ENCODE measurements at regions not wholly inside any gene's neighbourhood (a gene's known extent, or its start where the extent isn't known, plus 50 kb on each side); places are given as distances from the start of the nearest gene placed in this dataset.
A peak's percentile ranks its signal among the peaks of the same experiment; 100 is the strongest.

DNA sequence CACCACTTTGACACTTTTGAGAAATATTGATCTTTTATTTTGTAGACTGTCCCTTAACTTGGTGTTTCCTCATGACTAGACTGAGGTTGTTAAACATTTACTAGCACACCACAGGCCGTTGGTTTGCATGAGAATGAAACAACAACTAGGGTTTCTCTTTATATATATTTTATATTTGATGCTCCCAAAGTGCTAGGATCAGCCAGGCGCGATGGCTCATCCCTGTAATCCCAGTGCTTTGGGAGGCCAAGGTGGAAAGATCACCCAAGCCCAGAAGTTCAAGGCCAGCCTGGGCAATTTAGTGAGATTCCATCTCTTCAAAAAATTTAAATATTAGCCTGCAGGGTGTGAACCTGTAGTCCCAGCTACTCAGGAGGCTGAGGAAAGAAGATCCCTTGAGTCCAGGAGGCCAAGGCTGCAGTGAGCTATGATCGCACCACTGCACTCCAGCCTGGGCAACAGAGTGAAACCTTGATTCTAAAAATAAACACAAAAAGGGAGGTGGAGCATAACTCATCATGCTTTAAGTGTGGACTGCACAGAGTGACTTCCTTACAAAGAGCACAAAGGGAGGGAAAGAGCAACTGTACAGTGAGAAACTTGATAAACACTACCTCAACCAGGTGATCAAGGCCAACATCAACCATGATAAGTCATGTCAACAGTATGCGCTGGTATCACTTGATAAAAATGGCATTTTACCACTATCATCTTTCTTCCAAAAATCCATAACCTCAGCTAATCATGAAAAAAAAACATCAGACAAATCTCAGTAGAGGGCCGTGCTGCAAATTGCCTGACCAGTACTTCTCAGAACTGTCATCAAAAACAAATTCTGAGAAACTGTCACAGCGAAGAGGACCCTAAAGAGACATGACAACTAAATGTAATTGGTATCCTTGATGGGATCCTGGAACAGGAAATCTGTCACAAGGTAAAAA is 72.8 kb upstream of the ATF7IP2 start:
- CTCF ChIA-PET: interaction anchor here (0.6 to 0.7 kb wide), 2 partner anchors 57 to 800 kb away, joined by 3 to 5 read pairs; no protein-coding TSS in a partner anchor
- peaks cover 12% of the 10 kb centered on the region for H3K4me1 Mint-ChIP-seq
- H3K27ac Mint-ChIP-seq: no peak overlapping the region
- no peaks in the 10 kb centered on the region for H3K27me3 Mint-ChIP-seq
- POLR2A ChIA-PET: no interaction called here
- H3K36me3 Mint-ChIP-seq (ENCODE audit: low read depth): no peaks in the 10 kb centered on the region
- DNase-seq: no peak
- H3K4me3 Mint-ChIP-seq: no peak overlapping the region
- no peaks in the 10 kb centered on the region for H3K9me3 Mint-ChIP-seq

DNA sequence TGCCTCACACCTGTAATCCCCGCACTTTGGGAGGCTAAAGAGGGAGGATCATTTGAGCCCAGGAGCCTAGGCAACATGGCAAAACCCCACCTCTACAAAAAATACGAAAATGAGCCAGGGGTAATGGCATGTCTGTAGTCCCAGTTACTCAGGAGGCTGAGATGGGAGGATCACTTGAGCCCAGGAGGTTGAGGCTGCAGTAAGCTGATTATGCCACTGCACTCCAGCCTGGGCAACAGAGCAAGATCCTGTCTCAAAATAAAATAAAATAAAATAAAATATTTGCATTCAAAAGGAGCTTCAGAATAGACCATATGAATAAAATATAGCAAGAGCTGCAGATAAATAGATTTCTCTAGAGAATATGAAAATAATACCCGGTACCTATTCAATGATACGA is 71.5 kb upstream of the ATF7IP2 start:
- POLR2A ChIA-PET: no interaction called here
- CTCF ChIA-PET: interaction anchor here (0.6 to 2.5 kb wide), 5 partner anchors 12 to 1570 kb away, joined by 3 to 14 read pairs (median 4); no protein-coding TSS in a partner anchor
- Mint-ChIP-seq H3K27ac (no peak overlapping the region), H3K4me1 (peaks cover 12% of the 10 kb centered on the region), H3K4me3 (no peak overlapping the region), H3K36me3 (ENCODE audit: low read depth) (no peaks in the 10 kb centered on the region), H3K9me3 (no peaks in the 10 kb centered on the region), H3K27me3 (no peaks in the 10 kb centered on the region)
- no peak for DNase-seq

DNA sequence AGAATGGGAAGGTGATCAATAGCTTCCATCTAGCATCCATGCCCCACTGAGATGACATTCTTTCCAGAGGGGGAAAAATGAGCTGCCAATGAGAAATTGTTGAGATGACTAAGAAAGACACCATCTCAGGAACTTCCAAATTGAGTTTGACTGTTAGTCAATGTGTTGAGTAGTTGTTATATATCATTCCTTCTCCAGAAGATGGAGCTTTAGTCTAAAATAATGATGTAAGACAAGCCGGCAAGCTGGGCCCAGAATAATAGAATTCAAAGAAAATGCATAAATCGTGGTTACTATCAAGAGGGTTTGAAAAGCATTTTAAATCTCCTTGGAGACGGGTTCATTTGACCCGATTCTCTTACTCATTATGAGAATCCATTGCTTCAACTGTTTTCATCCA is 71.0 kb upstream of the ATF7IP2 start:
- no peaks in the 10 kb centered on the region for H3K27me3 Mint-ChIP-seq
- no peak overlapping the region for H3K27ac Mint-ChIP-seq
- no peaks in the 10 kb centered on the region for H3K9me3 Mint-ChIP-seq
- ChIA-PET CTCF (interaction anchor here (0.6 to 2.5 kb wide), 5 partner anchors 12 to 1569 kb away, joined by 3 to 14 read pairs (median 4); no protein-coding TSS in a partner anchor), POLR2A (no interaction called here)
- DNase-seq: peak; percentile 13
- H3K4me1 Mint-ChIP-seq: peaks cover 12% of the 10 kb centered on the region
- no peaks in the 10 kb centered on the region for H3K36me3 Mint-ChIP-seq (ENCODE audit: low read depth)
- no peak overlapping the region for H3K4me3 Mint-ChIP-seq

DNA sequence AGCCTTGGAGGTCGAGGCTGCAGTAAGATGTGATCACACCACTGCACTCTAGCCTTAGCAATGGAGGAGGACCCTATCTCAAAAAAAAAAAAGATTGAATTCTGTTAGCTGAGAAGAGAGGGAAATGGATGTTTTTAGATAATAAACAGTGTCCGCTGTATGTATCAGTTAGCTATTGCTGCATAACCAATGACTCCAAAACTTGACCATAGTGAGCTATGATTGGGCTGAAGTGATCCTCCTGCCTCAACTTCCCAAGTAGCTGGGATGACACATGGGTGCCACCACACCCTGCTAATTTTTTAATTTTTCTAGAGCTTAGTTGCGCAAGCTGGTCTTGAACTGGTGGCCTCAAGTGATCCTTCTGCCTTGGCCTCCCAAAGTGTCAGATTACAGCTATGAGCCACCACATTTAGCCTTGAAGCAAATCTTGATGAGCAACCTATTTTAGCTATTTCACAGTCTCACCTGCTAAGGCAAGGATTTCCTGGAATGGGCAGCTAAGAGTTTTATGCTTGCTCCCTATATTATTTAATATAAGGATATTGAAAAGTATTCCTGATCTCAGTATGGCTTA is 68.3 kb upstream of the ATF7IP2 start:
- H3K4me3 Mint-ChIP-seq: no peak overlapping the region
- DNase-seq: no peak
- ChIA-PET CTCF (interaction anchor here (0.6 to 2.3 kb wide), 3 partner anchors 10 to 421 kb away, joined by 5 to 9 read pairs (median 7); no protein-coding TSS in a partner anchor), POLR2A (no interaction called here)
- H3K4me1 Mint-ChIP-seq: peaks cover 12% of the 10 kb centered on the region
- H3K27me3 Mint-ChIP-seq: no peaks in the 10 kb centered on the region
- no peak overlapping the region for H3K27ac Mint-ChIP-seq
- H3K36me3 Mint-ChIP-seq (ENCODE audit: low read depth): no peaks in the 10 kb centered on the region
- no peaks in the 10 kb centered on the region for H3K9me3 Mint-ChIP-seq

DNA sequence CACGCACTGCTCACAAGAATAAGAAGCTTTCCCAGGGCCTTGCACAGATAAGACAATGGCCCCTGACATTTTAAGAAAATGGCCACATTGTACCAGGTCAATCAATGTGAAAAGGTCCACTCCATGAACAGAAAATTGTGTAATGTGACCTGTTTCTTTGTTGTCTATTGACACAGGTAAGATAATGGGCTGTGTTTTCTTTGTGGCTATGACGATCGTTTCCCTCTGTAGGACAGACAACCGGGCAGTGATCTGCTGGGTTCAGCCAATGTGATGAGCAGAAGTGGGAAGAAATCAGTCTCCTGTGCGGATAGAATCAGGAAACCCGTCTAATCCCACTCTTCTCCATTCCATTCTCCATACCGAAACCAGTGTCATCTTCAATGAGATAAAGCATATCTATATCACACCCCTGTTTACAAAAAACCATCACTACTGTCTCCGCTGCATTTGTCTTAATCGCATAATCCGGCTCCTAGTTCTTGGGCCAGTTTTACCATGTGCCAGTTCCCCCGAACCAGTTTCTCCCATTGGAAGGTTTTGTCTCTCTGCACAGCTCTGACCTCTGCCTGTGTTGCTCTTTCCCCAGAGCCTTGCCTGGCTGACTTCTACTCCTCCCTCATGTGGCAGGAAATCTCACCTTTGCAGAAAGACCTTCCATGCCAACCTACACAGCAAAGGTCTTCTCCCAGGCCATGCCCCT is 66.9 kb upstream of the ATF7IP2 start:
- ChIA-PET CTCF (interaction anchor here (0.7 to 2.3 kb wide), 2 partner anchors 136 to 191 kb away, joined by 5 to 9 read pairs; no protein-coding TSS in a partner anchor), POLR2A (no interaction called here)
- no peak for DNase-seq
- H3K4me1 Mint-ChIP-seq: peaks cover 5% of the 10 kb centered on the region
- H3K27me3 Mint-ChIP-seq: no peaks in the 10 kb centered on the region
- no peaks in the 10 kb centered on the region for H3K36me3 Mint-ChIP-seq (ENCODE audit: low read depth)
- no peak overlapping the region for H3K4me3 Mint-ChIP-seq
- no peaks in the 10 kb centered on the region for H3K9me3 Mint-ChIP-seq
- no peak overlapping the region for H3K27ac Mint-ChIP-seq

DNA sequence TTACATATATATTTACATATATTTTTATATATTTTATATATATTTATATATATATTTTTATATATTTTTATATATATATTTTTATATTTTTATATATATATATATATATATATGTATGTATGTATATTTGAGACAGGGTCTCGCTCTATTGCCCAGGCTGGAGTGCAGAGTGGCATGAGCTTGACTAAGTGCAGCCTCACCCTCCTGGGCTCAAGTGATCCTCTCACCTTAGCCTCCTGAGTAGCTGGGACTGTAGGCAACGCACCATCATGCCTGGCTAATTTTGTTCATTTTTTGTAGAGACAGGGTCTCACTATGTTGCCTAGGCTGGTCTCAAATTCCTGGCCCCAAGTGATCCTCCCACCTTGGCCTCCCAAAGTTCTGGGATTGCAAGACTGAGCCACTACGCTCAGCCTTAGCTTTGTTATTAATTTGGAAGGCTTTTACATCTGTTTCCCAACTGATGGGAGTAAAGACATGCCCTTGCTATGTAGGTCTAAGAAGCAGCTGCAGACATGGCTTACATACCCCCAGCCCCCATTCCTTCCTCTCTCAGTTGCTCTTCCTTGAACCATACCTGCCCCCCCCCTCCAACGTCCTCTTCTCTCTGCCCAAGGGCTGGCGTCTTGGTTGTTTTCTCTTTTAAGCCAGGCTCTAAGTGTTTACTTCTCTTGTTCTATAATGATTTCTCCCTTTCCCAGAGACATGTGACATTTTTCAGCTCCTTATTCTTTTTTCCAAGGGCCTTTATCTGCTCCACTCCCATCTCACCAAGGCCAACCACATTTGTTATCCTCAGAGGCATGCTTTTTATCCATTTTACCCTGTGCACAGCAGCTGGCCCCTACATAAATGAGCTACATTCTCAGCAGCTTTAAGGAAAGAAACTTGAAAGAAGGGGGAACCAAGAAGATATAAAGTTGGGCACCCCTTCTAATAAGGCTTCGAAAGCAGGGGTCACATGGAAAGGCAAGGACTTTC is 64.2 kb upstream of the ATF7IP2 start:
- H3K27me3 Mint-ChIP-seq: no peaks in the 10 kb centered on the region
- H3K9me3 Mint-ChIP-seq: peaks cover 5% of the 10 kb centered on the region
- DNase-seq: peak; percentile 11
- POLR2A ChIA-PET: no interaction called here
- no peak overlapping the region for H3K27ac Mint-ChIP-seq
- peaks cover 2% of the 10 kb centered on the region for H3K36me3 Mint-ChIP-seq (ENCODE audit: low read depth)
- H3K4me3 Mint-ChIP-seq: no peak overlapping the region
- H3K4me1 Mint-ChIP-seq: peaks cover 4% of the 10 kb centered on the region
- CTCF ChIA-PET: interaction anchor here (0.6 to 1.4 kb wide), 2 partner anchors 14 kb away, joined by 3 to 4 read pairs; no protein-coding TSS in a partner anchor

DNA sequence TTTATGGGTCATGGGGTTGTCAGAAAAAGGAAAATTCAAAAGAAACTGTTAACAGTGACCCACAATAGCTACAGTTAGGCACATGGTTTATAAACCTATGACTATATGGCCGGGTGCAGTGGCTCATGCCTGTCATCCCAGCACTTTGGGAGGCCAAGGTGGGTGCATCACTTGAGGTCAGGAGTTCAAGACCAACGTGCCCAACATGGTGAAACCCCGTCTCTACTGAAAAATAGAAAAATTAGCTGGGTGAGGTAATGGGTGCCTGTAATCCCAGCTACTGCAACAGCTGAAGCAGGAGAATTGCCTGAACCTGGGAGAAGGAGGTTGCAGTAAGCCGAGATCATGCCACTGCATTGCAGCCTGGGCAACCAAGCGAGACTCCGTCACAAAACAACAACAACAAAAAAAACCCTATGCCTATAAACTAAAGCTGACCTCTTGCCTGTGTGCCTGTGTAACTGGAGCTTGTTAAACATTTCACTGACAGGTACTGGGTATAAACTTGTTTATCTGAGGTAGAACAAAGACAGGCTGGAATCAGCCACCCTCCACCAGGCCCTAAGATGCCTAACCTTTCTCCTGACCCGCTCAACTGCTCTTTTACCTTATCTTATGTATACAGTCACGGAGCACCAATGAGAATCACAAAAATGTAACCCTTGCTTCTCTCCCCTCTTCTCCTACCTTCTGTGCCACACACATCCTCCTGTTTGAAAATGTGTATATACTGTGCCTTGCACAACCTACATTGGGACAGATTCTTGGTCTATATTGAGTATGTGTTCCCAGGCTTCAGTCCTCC is 62.9 kb upstream of the ATF7IP2 start:
- ChIA-PET CTCF (interaction anchor here (1.4 kb wide), 1 partner anchor 15 kb away, joined by 4 read pairs; no protein-coding TSS in a partner anchor), POLR2A (no interaction called here)

DNA sequence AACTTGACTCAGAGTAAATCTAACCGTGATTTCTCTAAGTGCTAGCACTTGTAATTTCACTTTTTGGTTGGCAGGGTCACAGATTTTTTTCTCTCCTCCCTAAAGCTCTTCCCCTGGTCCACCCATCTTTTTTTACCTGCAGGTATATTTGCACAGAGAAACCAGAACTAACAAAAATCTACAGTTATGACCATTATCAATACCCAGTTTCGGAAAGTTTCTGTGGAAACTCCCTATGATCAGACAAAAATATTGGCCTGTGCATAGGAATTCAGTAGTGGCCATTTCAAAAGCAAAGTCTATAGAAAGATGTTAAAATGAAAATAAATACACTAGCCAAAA is 62.4 kb upstream of the ATF7IP2 start:
- peaks cover 9% of the 10 kb centered on the region for H3K36me3 Mint-ChIP-seq (ENCODE audit: low read depth)
- no peaks in the 10 kb centered on the region for H3K27me3 Mint-ChIP-seq
- peaks cover 10% of the 10 kb centered on the region for H3K4me1 Mint-ChIP-seq
- H3K9me3 Mint-ChIP-seq: peaks cover 12% of the 10 kb centered on the region
- DNase-seq: no peak
- H3K27ac Mint-ChIP-seq: no peak overlapping the region
- CTCF ChIA-PET: interaction anchor here (1.4 kb wide), 1 partner anchor 16 kb away, joined by 4 read pairs; no protein-coding TSS in a partner anchor
- POLR2A ChIA-PET: no interaction called here
- H3K4me3 Mint-ChIP-seq: no peak overlapping the region

More for the DNA sequence above, 62.9 kb upstream of the ATF7IP2 start:
- DNase-seq: no peak
- peaks cover 6% of the 10 kb centered on the region for H3K36me3 Mint-ChIP-seq (ENCODE audit: low read depth)
- no peak overlapping the region for H3K27ac Mint-ChIP-seq
- H3K9me3 Mint-ChIP-seq: peaks cover 10% of the 10 kb centered on the region
- peaks cover 8% of the 10 kb centered on the region for H3K4me1 Mint-ChIP-seq
- no peaks in the 10 kb centered on the region for H3K27me3 Mint-ChIP-seq
- no peak overlapping the region for H3K4me3 Mint-ChIP-seq

DNA sequence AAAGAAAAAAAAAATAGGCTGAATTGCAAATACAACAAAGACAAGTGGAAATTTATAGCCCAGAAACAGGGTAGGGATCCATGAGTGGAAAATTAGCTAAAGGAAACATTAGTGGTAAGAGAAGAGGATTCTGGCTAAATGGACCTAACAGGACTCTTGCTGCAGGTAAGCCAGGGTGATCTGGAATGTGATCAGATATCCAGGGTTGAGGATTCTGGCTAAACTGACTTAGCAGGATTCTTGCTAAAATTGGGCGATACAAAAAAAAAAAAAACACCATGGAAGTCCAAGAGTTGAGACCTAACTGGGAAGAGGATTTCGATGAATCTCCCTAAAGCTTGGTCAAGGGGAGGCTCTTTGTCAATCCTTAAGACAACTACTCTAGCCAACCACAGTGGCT is 61.7 kb upstream of the ATF7IP2 start:
- POLR2A ChIA-PET: no interaction called here
- Mint-ChIP-seq H3K36me3 (ENCODE audit: low read depth) (peaks cover 9% of the 10 kb centered on the region), H3K4me3 (no peak overlapping the region), H3K27ac (no peak overlapping the region), H3K9me3 (peaks cover 12% of the 10 kb centered on the region), H3K4me1 (peaks cover 10% of the 10 kb centered on the region), H3K27me3 (no peaks in the 10 kb centered on the region)
- DNase-seq: no peak
- CTCF ChIA-PET: no interaction called here

DNA sequence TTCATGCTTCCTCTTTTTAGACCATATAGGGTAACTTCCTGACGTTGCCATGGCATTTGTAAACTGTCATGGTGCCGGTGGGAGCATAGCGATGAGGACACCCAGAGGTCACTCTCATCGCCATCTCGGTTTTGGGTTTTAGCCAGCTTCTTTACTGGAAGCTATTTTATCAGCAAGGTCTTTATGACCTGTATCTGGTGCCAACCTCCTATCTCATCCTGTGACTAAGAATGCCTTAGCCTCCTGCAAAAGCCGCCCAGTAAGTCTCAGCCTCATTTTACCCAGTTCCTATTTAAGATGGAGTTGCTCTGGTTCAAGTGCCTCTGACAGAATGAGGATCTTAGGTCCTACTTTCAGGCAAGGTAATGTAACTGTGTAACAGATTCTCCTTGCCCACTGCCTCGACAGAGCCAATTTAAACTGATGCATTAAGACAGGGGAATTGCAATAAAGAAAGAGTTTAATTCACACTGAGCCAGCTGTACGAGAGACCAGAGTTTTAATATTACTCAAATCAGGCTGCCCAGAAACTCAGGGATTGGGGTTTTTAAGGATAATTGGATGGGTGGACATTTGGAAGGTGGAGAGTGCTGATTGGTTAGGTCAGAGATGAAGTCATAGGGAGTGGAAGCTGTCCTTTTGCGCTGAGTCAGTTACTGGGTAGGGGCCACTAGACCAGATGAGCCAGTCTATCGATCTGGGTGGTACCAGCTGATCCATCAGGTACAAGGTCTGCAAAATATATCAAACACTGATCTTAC is 59.9 kb upstream of the ATF7IP2 start:
- H3K27ac Mint-ChIP-seq: no peak overlapping the region
- H3K9me3 Mint-ChIP-seq: peaks cover 15% of the 10 kb centered on the region
- POLR2A ChIA-PET: no interaction called here
- peaks cover 15% of the 10 kb centered on the region for H3K36me3 Mint-ChIP-seq (ENCODE audit: low read depth)
- H3K4me1 Mint-ChIP-seq: peaks cover 26% of the 10 kb centered on the region
- CTCF ChIA-PET: interaction anchor here (0.6 to 1.7 kb wide), 2 partner anchors 11 to 189 kb away, joined by 3 to 4 read pairs; no protein-coding TSS in a partner anchor
- H3K4me3 Mint-ChIP-seq: no peak overlapping the region
- no peak for DNase-seq
- no peaks in the 10 kb centered on the region for H3K27me3 Mint-ChIP-seq

DNA sequence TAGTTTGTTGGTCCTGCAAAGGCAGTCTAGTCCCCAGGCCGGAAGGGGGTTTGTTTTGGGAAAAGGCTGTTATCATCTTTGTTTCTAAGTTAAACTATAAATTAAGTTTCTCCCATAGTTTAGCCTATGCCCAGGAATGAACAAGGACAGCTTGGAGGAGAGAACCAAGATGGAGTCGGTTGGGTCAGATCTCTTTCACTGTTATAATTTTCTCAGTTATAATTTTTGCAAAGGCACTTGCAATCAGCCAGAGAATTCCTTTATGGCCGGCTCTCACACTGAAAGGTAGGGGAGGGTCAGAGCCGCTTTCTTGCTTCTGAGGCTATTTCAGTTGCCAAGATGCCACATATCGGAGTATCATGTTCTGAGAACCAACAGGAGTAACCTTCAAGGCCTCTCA is 59.2 kb upstream of the ATF7IP2 start:
- DNase-seq: no peak
- peaks cover 30% of the 10 kb centered on the region for H3K4me1 Mint-ChIP-seq
- ChIA-PET POLR2A (no interaction called here), CTCF (interaction anchor here (1.7 kb wide), 1 partner anchor 12 kb away, joined by 4 read pairs; no protein-coding TSS in a partner anchor)
- peaks cover 15% of the 10 kb centered on the region for H3K9me3 Mint-ChIP-seq
- no peaks in the 10 kb centered on the region for H3K27me3 Mint-ChIP-seq
- H3K4me3 Mint-ChIP-seq: no peak overlapping the region
- H3K36me3 Mint-ChIP-seq (ENCODE audit: low read depth): peaks cover 18% of the 10 kb centered on the region
- no peak overlapping the region for H3K27ac Mint-ChIP-seq

Data from activated CD4-positive, alpha-beta T cell treated with anti-CD3 and anti-CD28 coated beads, Interleukin-2, amount 10 ng/mL, durations not matched to agents 7 days and 5 days (primary cell).